H9 (cell line): ENCODE measurements at regions not wholly inside any gene's neighbourhood (a gene's known extent, or its start where the extent isn't known, plus 50 kb on each side); places are given as distances from the start of the nearest gene placed in this dataset.

ENCODE experiments used
- DNase-seq: peaks from one replicate; pipeline ENCODE4 v3.0.0-alpha.2; 2017
- H2AFZ ChIP-seq: one replicate; pipeline ENCODE4 v1.6.1; 2013; ENCODE audit warnings: mild to moderate bottlenecking, low read length, control low read depth, moderate library complexity
- H2AK5ac ChIP-seq: 2 replicates; pipeline ENCODE4 v1.6.1; 2013; ENCODE audit warnings: low read length, control low read depth, mixed read lengths; ENCODE audit not compliant: insufficient read length
- H2BK120ac ChIP-seq: one replicate; pipeline ENCODE4 v1.6.1; 2013; ENCODE audit warnings: low read depth, mild to moderate bottlenecking, low read length, control low read depth, inconsistent platforms; ENCODE audit not compliant: poor library complexity, severe bottlenecking
- H2BK12ac ChIP-seq: 2 replicates; pipeline ENCODE4 v1.6.1; 2013; ENCODE audit warnings: low read length, control low read depth, mixed read lengths, low read depth; ENCODE audit not compliant: insufficient read length
- H2BK15ac ChIP-seq: 2 replicates; pipeline ENCODE4 v1.6.1; 2013; ENCODE audit warnings: low read depth, low read length, control low read depth
- H2BK20ac ChIP-seq: one replicate; pipeline ENCODE4 v1.6.1; 2013; ENCODE audit warnings: low read depth, mild to moderate bottlenecking, low read length, control low read depth, inconsistent platforms; ENCODE audit not compliant: poor library complexity, severe bottlenecking
- H2BK5ac ChIP-seq: 2 replicates; pipeline ENCODE4 v1.6.1; 2013; ENCODE audit warnings: low read length, control low read depth, mixed read lengths; ENCODE audit not compliant: insufficient read length
- H3K14ac ChIP-seq: 2 replicates; pipeline ENCODE4 v1.6.1; 2013; ENCODE audit warnings: low read length, control low read depth; ENCODE audit not compliant: insufficient read depth
- H3K18ac ChIP-seq: 2 replicates; pipeline ENCODE4 v1.6.1; 2013; ENCODE audit warnings: low read depth, mild to moderate bottlenecking, mixed read lengths, low read length, control low read depth; ENCODE audit not compliant: insufficient read length
- H3K23ac ChIP-seq: 2 replicates; pipeline ENCODE4 v1.6.1; 2013; ENCODE audit warnings: low read length, control low read depth, mixed read lengths, low read depth; ENCODE audit not compliant: insufficient read length
- H3K23me2 ChIP-seq: 2 replicates; pipeline ENCODE4 v1.6.1; 2013; ENCODE audit warnings: low read depth, mild to moderate bottlenecking, mixed read lengths, low read length, control low read depth; ENCODE audit not compliant: insufficient read length, poor library complexity, severe bottlenecking
- H3K27ac ChIP-seq: 2 replicates; pipeline ENCODE4 v1.5.1; 2013; ENCODE audit warnings: low read length, control low read depth, mixed read lengths, low read depth; ENCODE audit not compliant: insufficient read length
- H3K27me3 ChIP-seq: 2 replicates; pipeline ENCODE4 v1.6.1; 2013; ENCODE audit warnings: low read length, control low read depth, inconsistent platforms; ENCODE audit not compliant: insufficient read depth
- H3K4ac ChIP-seq: 2 replicates; pipeline ENCODE4 v1.6.1; 2013; ENCODE audit warnings: low read depth, mild to moderate bottlenecking, control low read depth, inconsistent platforms, low read length, moderate library complexity
- H3K4me1 ChIP-seq: 2 replicates; pipeline ENCODE4 v1.6.1; 2013; ENCODE audit warnings: low read length, control low read depth, inconsistent platforms; ENCODE audit not compliant: insufficient read depth
- H3K4me2 ChIP-seq: 2 replicates; pipeline ENCODE4 v1.6.1; 2013; ENCODE audit warnings: low read length, control low read depth, mixed read lengths; ENCODE audit not compliant: insufficient read length, insufficient read depth
- H3K56ac ChIP-seq: 2 replicates; pipeline ENCODE4 v1.6.1; 2013; ENCODE audit warnings: low read depth, mild to moderate bottlenecking, mixed read lengths, low read length, control low read depth; ENCODE audit not compliant: insufficient read length
- H3K79me1 ChIP-seq: 2 replicates; pipeline ENCODE4 v1.6.1; 2013; ENCODE audit warnings: low read depth, mild to moderate bottlenecking, moderate library complexity, low read length, control low read depth, inconsistent platforms; ENCODE audit not compliant: insufficient read depth, poor library complexity, severe bottlenecking
- H3K79me2 ChIP-seq: 2 replicates; pipeline ENCODE4 v1.6.1; 2013; ENCODE audit warnings: low read length, control low read depth, inconsistent platforms; ENCODE audit not compliant: insufficient read depth
- H3K9ac ChIP-seq: 2 replicates; pipeline ENCODE4 v1.6.1; 2013; ENCODE audit warnings: low read length, control low read depth, mixed read lengths; ENCODE audit not compliant: insufficient read length; ENCODE audit errors: extremely low read depth
- H3K9me3 ChIP-seq: one replicate; pipeline ENCODE4 v1.6.1; 2013; ENCODE audit warnings: low read depth, low read length, inconsistent platforms; ENCODE audit not compliant: control insufficient read depth
- H3T11ph ChIP-seq: one replicate; pipeline ENCODE4 v1.6.1; 2013; ENCODE audit warnings: mild to moderate bottlenecking, low read length, control low read depth, inconsistent platforms
- H4K20me1 ChIP-seq: one replicate; pipeline ENCODE4 v1.6.1; 2013; ENCODE audit not compliant: control insufficient read depth, insufficient read length, insufficient read depth
- H4K5ac ChIP-seq: 2 replicates; pipeline ENCODE4 v1.6.1; 2013; ENCODE audit warnings: low read depth, mild to moderate bottlenecking, mixed read lengths, low read length, control low read depth; ENCODE audit not compliant: insufficient read length
- H4K8ac ChIP-seq: replicated peaks from 2 replicates; pipeline ENCODE4 v1.6.1; 2013; ENCODE audit warnings: low read length, control low read depth, mixed read lengths, low read depth; ENCODE audit not compliant: insufficient read length
- H4K91ac ChIP-seq: 2 replicates; pipeline ENCODE4 v1.6.1; 2013; ENCODE audit warnings: low read depth, mild to moderate bottlenecking, moderate library complexity, mixed read lengths, low read length, control low read depth; ENCODE audit not compliant: insufficient read length
- H3K27ac Mint-ChIP-seq, 3 experiments: 2 replicates in 2 of 3; 3 replicates in 1 of 3; pipeline ENCODE4 v1.8.0; 2020 to 2021; ENCODE audit warnings: mixed read lengths in 3 of 3, mild to moderate bottlenecking in 1 of 3, moderate library complexity in 1 of 3
- H3K27me3 Mint-ChIP-seq: 2 replicates; pipeline ENCODE4 v1.8.0; 2021; ENCODE audit warnings: low read depth, mild to moderate bottlenecking, moderate library complexity, mixed read lengths
- H3K36me3 Mint-ChIP-seq, 3 experiments: 2 replicates in 2 of 3; 3 replicates in 1 of 3; pipeline ENCODE4 v1.8.0; 2020 to 2021; ENCODE audit warnings: low read depth in 3 of 3, mixed read lengths in 3 of 3; ENCODE audit not compliant: insufficient read depth in 1 of 3
- H3K4me1 Mint-ChIP-seq, 2 experiments: 2 replicates each; pipeline ENCODE4 v1.8.0; 2020; ENCODE audit warnings: mixed read lengths in 2 of 2
- H3K4me3 Mint-ChIP-seq, 2 experiments: 2 replicates in 1 of 2; 3 replicates in 1 of 2; pipeline ENCODE4 v1.8.0; 2020 to 2021; ENCODE audit warnings: mild to moderate bottlenecking in 2 of 2, mixed read lengths in 2 of 2, moderate library complexity in 1 of 2
- H3K9me3 Mint-ChIP-seq, 2 experiments: 2 replicates in 1 of 2; 3 replicates in 1 of 2; pipeline ENCODE4 v1.8.0; 2020; ENCODE audit warnings: mild to moderate bottlenecking in 2 of 2, mixed read lengths in 2 of 2, moderate library complexity in 1 of 2
- CTCF ChIP-seq: fragments of 200-600 bp; sonication (generic); conservative IDR thresholded peaks from 3 replicates; pipeline ENCODE4 v1.8.0; 2021; ENCODE audit warnings: antibody characterized with exemption, mild to moderate bottlenecking
- WGBS: extraction: QIAGEN DNeasy Blood & Tissue Kit; methylation state at CpG from one replicate; pipeline ENCODE4 v1.1.7; 2013; ENCODE audit warnings: missing lambda C conversion rate, low lambda C conversion rate, mixed read lengths; ENCODE audit not compliant: insufficient read length; ENCODE audit errors: extremely low coverage; 5-methylcytosine and 5-hydroxymethylcytosine counted together

GRCh38 chr1:117753232-117753631 lies 147.4 kb downstream of the TENT5C start:
- no peak overlapping the region for H4K91ac ChIP-seq
- no peak for TF ChIP-seq CTCF
- Mint-ChIP-seq H3K36me3 (no peaks in the 10 kb centered on the region), H3K27me3 (peaks cover 8% of the 10 kb centered on the region; the same call in 1 of the 2 replicates), H3K27ac (no peak overlapping the region), H3K4me3 (no peak overlapping the region), H3K4me1 (peaks cover 10% of the 10 kb centered on the region in 2 experiments), H3K9me3 (no peaks in the 10 kb centered on the region; a peak in 1 of 5 replicates)
- no peak overlapping the region for H3K23ac ChIP-seq
- no peaks in the 10 kb centered on the region for H3K27me3 ChIP-seq
- H3K56ac ChIP-seq = no peak overlapping the region
- H4K8ac ChIP-seq = no peak overlapping the region
- no peak overlapping the region for H3K9ac ChIP-seq
- H4K20me1 ChIP-seq = no peaks in the 10 kb centered on the region
- H3K23me2 ChIP-seq = no peaks in the 10 kb centered on the region
- H3K79me1 ChIP-seq = no peaks in the 10 kb centered on the region
- H2BK120ac ChIP-seq = no peak overlapping the region
- no peak overlapping the region for H4K5ac ChIP-seq
- H2BK5ac ChIP-seq = no peak overlapping the region
- H3K27ac ChIP-seq = no peak overlapping the region
- H2AFZ ChIP-seq = no peak overlapping the region
- H3K4ac ChIP-seq = no peak overlapping the region
- DNase-seq = no peak
- no peak overlapping the region for H3K14ac ChIP-seq
- no peak overlapping the region for H3T11ph ChIP-seq
- H3K4me1 ChIP-seq = peaks cover 4% of the 10 kb centered on the region
- no peak overlapping the region for H3K18ac ChIP-seq
- H2BK12ac ChIP-seq = no peak overlapping the region
- no peak overlapping the region for H2BK15ac ChIP-seq
- H3K9me3 ChIP-seq = no peaks in the 10 kb centered on the region
- WGBS = no CpG with 5 or more reads among the region's 3 CpGs
- no peak overlapping the region for H3K4me2 ChIP-seq
- H2BK20ac ChIP-seq = no peak overlapping the region
- no peak overlapping the region for H2AK5ac ChIP-seq
- H3K79me2 ChIP-seq = no peaks in the 10 kb centered on the region
